ENCODE measurements at regions not wholly inside any gene's neighbourhood (a gene's known extent, or its start where the extent isn't known, plus 50 kb on each side); places are given as distances from the start of the nearest gene placed in this dataset.

GRCh38 chr2:126952216-126952615, 53.5 kb downstream of the TEX51 start:
- no peaks in the 10 kb centered on the region for H4K20me1 ChIP-seq (ENCODE audit: control insufficient read depth, extremely low read depth, insufficient read depth, low read length)
- no peaks in the 10 kb centered on the region for H3K9me3 ChIP-seq (ENCODE audit: control insufficient read depth, low read depth, low read length)
- H2AFZ ChIP-seq (ENCODE audit: control insufficient read depth, low read length): no peak overlapping the region
- H3K4me3 ChIP-seq (ENCODE audit: control insufficient read depth in 2 of 3, extremely low read depth in 1 of 3, insufficient read depth in 2 of 3, low read depth in 1 of 3, low read length in 3 of 3): no peak overlapping the region
- no peak for FAIRE-seq
- no peaks in the 10 kb centered on the region for H3K27me3 ChIP-seq (ENCODE audit: control insufficient read depth, extremely low read depth, insufficient read depth, low read length)
- no peak overlapping the region for H3K4me2 ChIP-seq (ENCODE audit: control insufficient read depth, extremely low read depth, insufficient read depth, low read depth, low read length)
- dilution Hi-C loops (cut with MboI; ENCODE audit: extremely low pct_ligation_motif_present, low sequenced_read_pairs): no loop called here
- no peaks in the 10 kb centered on the region for H3K9me1 ChIP-seq (ENCODE audit: control insufficient read depth, extremely low read depth, insufficient read depth, low read length)
- no peak for DNase-seq (ENCODE audit: low read depth, low spot score)
- no peaks in the 10 kb centered on the region for H3K36me3 ChIP-seq (ENCODE audit: control insufficient read depth in 2 of 2, extremely low read depth in 1 of 2, insufficient read depth in 2 of 2, low read length in 2 of 2)
- no peaks in the 10 kb centered on the region for H3K4me1 ChIP-seq (ENCODE audit: control insufficient read depth, extremely low read depth, insufficient read depth, low read length)
- no peak for TF ChIP-seq EZH2 (IDR thresholded peaks at IDR 0.05; ENCODE audit: low read length)
- TF ChIP-seq, protein P1, sequence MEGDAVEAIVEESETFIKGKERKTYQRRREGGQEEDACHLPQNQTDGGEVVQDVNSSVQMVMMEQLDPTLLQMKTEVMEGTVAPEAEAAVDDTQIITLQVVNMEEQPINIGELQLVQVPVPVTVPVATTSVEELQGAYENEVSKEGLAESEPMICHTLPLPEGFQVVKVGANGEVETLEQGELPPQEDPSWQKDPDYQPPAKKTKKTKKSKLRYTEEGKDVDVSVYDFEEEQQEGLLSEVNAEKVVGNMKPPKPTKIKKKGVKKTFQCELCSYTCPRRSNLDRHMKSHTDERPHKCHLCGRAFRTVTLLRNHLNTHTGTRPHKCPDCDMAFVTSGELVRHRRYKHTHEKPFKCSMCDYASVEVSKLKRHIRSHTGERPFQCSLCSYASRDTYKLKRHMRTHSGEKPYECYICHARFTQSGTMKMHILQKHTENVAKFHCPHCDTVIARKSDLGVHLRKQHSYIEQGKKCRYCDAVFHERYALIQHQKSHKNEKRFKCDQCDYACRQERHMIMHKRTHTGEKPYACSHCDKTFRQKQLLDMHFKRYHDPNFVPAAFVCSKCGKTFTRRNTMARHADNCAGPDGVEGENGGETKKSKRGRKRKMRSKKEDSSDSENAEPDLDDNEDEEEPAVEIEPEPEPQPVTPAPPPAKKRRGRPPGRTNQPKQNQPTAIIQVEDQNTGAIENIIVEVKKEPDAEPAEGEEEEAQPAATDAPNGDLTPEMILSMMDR (optimal IDR thresholded peaks at IDR 0.05 in 1 of 3, IDR thresholded peaks at IDR 0.05 in 1 of 3, conservative IDR thresholded peaks at IDR 0.05 in 1 of 3; ENCODE audit: extremely low read depth in 1 of 3, insufficient read depth in 2 of 3, low read length in 3 of 3): no peak
- H3K27ac ChIP-seq (ENCODE audit: control insufficient read depth, insufficient read depth, low read length): no peak overlapping the region
- no peak overlapping the region for H3K9ac ChIP-seq (ENCODE audit: control insufficient read depth, extremely low read depth, insufficient read depth, low read length)
- H3K79me2 ChIP-seq (ENCODE audit: control insufficient read depth, insufficient read depth, low read length): no peaks in the 10 kb centered on the region

DNA sequence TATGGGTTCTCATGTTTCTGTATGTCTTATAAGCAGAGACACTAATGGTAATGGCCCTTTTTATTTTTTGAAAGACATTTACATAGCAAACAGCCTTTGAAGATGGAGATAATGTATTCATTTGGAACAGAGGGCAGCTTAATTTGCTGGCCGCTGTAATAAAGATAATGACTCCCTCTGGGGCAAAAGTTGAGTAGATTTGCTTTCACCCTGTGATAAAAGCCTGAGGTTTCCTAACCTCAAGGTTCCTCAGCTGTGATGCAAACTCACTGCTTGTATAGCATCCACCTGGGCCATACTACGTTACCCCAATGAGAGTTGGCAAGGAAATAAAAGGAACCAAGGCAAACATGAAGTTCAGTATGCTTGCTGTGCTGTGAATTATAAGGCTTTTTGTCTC, 54.8 kb downstream of the TEX51 start:
- Histone ChIP-seq H3K9me3 (ENCODE audit: control insufficient read depth, low read depth, low read length) (no peaks in the 10 kb centered on the region), H3K9ac (ENCODE audit: control insufficient read depth, extremely low read depth, insufficient read depth, low read length) (no peak overlapping the region), H3K4me2 (ENCODE audit: control insufficient read depth, extremely low read depth, insufficient read depth, low read depth, low read length) (no peak overlapping the region), H3K4me3 (ENCODE audit: control insufficient read depth in 2 of 3, extremely low read depth in 1 of 3, insufficient read depth in 2 of 3, low read depth in 1 of 3, low read length in 3 of 3) (no peak overlapping the region), H3K4me1 (ENCODE audit: control insufficient read depth, extremely low read depth, insufficient read depth, low read length) (no peaks in the 10 kb centered on the region), H3K27me3 (ENCODE audit: control insufficient read depth, extremely low read depth, insufficient read depth, low read length) (no peaks in the 10 kb centered on the region), H2AFZ (ENCODE audit: control insufficient read depth, low read length) (no peak overlapping the region), H3K9me1 (ENCODE audit: control insufficient read depth, extremely low read depth, insufficient read depth, low read length) (no peaks in the 10 kb centered on the region), H3K36me3 (ENCODE audit: control insufficient read depth in 2 of 2, extremely low read depth in 1 of 2, insufficient read depth in 2 of 2, low read length in 2 of 2) (no peaks in the 10 kb centered on the region), H3K79me2 (ENCODE audit: control insufficient read depth, insufficient read depth, low read length) (no peaks in the 10 kb centered on the region), H3K27ac (ENCODE audit: control insufficient read depth, insufficient read depth, low read length) (no peak overlapping the region), H4K20me1 (ENCODE audit: control insufficient read depth, extremely low read depth, insufficient read depth, low read length) (no peaks in the 10 kb centered on the region)
- FAIRE-seq (no peak), DNase-seq (ENCODE audit: low read depth, low spot score) (no peak)
- dilution Hi-C loops (cut with MboI; ENCODE audit: extremely low pct_ligation_motif_present, low sequenced_read_pairs): no loop called here
- TF ChIP-seq, protein P1 (optimal IDR thresholded peaks at IDR 0.05 in 1 of 3, IDR thresholded peaks at IDR 0.05 in 1 of 3, conservative IDR thresholded peaks at IDR 0.05 in 1 of 3; ENCODE audit: extremely low read depth in 1 of 3, insufficient read depth in 2 of 3, low read length in 3 of 3): no peak
- TF ChIP-seq EZH2 (IDR thresholded peaks at IDR 0.05; ENCODE audit: low read length): no peak
